HepG2 (cell line): ENCODE measurements at regions not wholly inside any gene's neighbourhood (a gene's known extent, or its start where the extent isn't known, plus 50 kb on each side); places are given as distances from the start of the nearest gene placed in this dataset.

Experiments used
- ARHGAP35 ChIP-seq: sonication (generic); formaldehyde crosslinking; IDR thresholded peaks from 2 replicates; pipeline ENCODE4 v1.9.0; 2022; ENCODE audit warnings: mild to moderate bottlenecking, inconsistent platforms, moderate library complexity, missing genetic modification reagents, borderline replicate concordance
- ARNT2 ChIP-seq: sonication (generic); formaldehyde crosslinking; IDR thresholded peaks from 2 replicates; pipeline ENCODE4 v1.8.0; 2022; ENCODE audit warnings: mild to moderate bottlenecking, low read depth, missing genetic modification reagents, moderate library complexity
- FOXP1 ChIP-seq, 2 experiments: fragments of 450-650 bp in 1 of 2; IDR thresholded peaks; 2 replicates each; pipeline ENCODE4 v1.6.1; 2017 to 2018; ENCODE audit warnings: antibody characterized with exemption in 1 of 2
- GATAD2A ChIP-seq: IDR thresholded peaks from 2 replicates; pipeline ENCODE4 v1.6.1; 2016
- HDAC1 ChIP-seq: sonication (generic); formaldehyde crosslinking; IDR thresholded peaks from 2 replicates; pipeline ENCODE4 v1.5.1; 2020; ENCODE audit warnings: mild to moderate bottlenecking, missing genetic modification reagents
- NAIF1 ChIP-seq: sonication (generic); formaldehyde crosslinking; IDR thresholded peaks from 2 replicates; pipeline ENCODE4 v1.5.0; 2020; ENCODE audit warnings: mild to moderate bottlenecking, missing genetic modification reagents, borderline replicate concordance
- REXO4 ChIP-seq: sonication (generic); formaldehyde crosslinking; IDR thresholded peaks from 2 replicates; pipeline ENCODE4 v1.8.0; 2022; ENCODE audit warnings: missing genetic modification reagents, mild to moderate bottlenecking, borderline replicate concordance
- RFXANK ChIP-seq: IDR thresholded peaks from 2 replicates; pipeline ENCODE4 v1.6.1; 2016
- SALL2 ChIP-seq: sonication (generic); formaldehyde crosslinking; IDR thresholded peaks from 2 replicates; pipeline ENCODE4 v1.8.1; 2023; ENCODE audit warnings: mild to moderate bottlenecking, missing genetic modification reagents, inconsistent platforms
- SP2 ChIP-seq: sonication (generic); formaldehyde crosslinking; IDR thresholded peaks from 2 replicates; pipeline ENCODE4 v1.5.1; 2020; ENCODE audit warnings: mild to moderate bottlenecking, missing genetic modification reagents
- TCF7 ChIP-seq: sonication (generic); IDR thresholded peaks from 2 replicates; pipeline ENCODE4 v1.6.1; 2016; ENCODE audit warnings: antibody characterized with exemption, low read depth
- ZNF121 ChIP-seq: sonication (generic); formaldehyde crosslinking; IDR thresholded peaks from 2 replicates; pipeline ENCODE4 v1.5.0; 2020; ENCODE audit warnings: mild to moderate bottlenecking, missing genetic modification reagents
- ZNF160 ChIP-seq: sonication (generic); formaldehyde crosslinking; IDR thresholded peaks from 2 replicates; pipeline ENCODE4 v1.8.0; 2022; ENCODE audit warnings: mild to moderate bottlenecking, inconsistent platforms, missing genetic modification reagents
- ZNF205 ChIP-seq: IDR thresholded peaks from 2 replicates; pipeline ENCODE4 v1.6.1; 2018; ENCODE audit warnings: missing biosample characterization, missing genetic modification reagents
- TF ChIP-seq, protein P1 (sequence below): sonication (generic); formaldehyde crosslinking; IDR thresholded peaks from 2 replicates; pipeline ENCODE4 v1.5.0; 2020; ENCODE audit warnings: missing genetic modification reagents, mild to moderate bottlenecking, borderline replicate concordance
- TF ChIP-seq, protein P2 (sequence below): sonication (generic); formaldehyde crosslinking; IDR thresholded peaks from 2 replicates; pipeline ENCODE4 v1.5.0; 2020; ENCODE audit warnings: mild to moderate bottlenecking, missing genetic modification reagents, moderate library complexity
- TF ChIP-seq, protein P3 (sequence below): sonication (generic); formaldehyde crosslinking; IDR thresholded peaks from 2 replicates; pipeline ENCODE4; 2020; ENCODE audit warnings: missing genetic modification reagents, mild to moderate bottlenecking, borderline replicate concordance

DNA sequence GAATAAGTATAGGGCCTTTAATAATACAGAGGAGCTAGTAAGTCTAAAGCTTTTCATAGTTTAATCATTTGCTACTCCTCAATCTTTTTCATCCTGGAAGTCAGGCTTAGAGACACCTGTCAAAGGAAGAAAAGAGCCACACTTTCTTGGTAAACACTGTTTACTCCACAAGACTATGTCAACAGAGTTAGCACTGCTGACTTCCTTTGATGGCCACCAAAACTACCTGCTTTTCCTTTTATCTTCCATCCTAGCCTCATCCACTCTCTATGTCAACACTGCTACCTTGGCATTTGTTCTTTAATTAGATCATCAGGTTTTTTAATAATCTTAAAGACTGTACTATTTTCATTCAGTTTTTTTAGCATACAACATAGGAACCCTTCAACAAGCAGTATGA is 106.2 kb downstream of the ELAPOR2 start (continued):
- TF ChIP-seq ARNT2 (CRISPR knock-in tag) (no peak), NAIF1 (CRISPR knock-in tag) (no peak), ARHGAP35 (CRISPR knock-in tag) (no peak), FOXP1 (IDR thresholded peaks at IDR 0.05) (no peak), FOXP1 (CRISPR knock-in tag; IDR thresholded peaks at IDR 0.05) (0 out of 2 replicates have a peak, but pooled peaks have one; percentile 45), ZNF205 (CRISPR knock-in tag) (no peak), ZNF121 (CRISPR knock-in tag) (no peak), HDAC1 (no peak), GATAD2A (0 out of 2 replicates have a peak, but pooled peaks have one; percentile 8), RFXANK (no peak), REXO4 (no peak), SP2 (no peak), ZNF160 (CRISPR knock-in tag) (no peak), SALL2 (CRISPR knock-in tag) (no peak), TCF7 (peak; percentile 59)
- TF ChIP-seq, protein P1, sequence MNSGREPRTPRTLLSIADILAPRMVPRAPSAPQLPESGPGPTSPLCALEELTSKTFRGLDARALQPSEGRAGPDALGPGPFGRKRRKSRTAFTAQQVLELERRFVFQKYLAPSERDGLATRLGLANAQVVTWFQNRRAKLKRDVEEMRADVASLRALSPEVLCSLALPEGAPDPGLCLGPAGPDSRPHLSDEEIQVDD (CRISPR knock-in tag): no peak
- TF ChIP-seq, protein P2, sequence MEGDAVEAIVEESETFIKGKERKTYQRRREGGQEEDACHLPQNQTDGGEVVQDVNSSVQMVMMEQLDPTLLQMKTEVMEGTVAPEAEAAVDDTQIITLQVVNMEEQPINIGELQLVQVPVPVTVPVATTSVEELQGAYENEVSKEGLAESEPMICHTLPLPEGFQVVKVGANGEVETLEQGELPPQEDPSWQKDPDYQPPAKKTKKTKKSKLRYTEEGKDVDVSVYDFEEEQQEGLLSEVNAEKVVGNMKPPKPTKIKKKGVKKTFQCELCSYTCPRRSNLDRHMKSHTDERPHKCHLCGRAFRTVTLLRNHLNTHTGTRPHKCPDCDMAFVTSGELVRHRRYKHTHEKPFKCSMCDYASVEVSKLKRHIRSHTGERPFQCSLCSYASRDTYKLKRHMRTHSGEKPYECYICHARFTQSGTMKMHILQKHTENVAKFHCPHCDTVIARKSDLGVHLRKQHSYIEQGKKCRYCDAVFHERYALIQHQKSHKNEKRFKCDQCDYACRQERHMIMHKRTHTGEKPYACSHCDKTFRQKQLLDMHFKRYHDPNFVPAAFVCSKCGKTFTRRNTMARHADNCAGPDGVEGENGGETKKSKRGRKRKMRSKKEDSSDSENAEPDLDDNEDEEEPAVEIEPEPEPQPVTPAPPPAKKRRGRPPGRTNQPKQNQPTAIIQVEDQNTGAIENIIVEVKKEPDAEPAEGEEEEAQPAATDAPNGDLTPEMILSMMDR (CRISPR knock-in tag): no peak
- TF ChIP-seq, protein P3, sequence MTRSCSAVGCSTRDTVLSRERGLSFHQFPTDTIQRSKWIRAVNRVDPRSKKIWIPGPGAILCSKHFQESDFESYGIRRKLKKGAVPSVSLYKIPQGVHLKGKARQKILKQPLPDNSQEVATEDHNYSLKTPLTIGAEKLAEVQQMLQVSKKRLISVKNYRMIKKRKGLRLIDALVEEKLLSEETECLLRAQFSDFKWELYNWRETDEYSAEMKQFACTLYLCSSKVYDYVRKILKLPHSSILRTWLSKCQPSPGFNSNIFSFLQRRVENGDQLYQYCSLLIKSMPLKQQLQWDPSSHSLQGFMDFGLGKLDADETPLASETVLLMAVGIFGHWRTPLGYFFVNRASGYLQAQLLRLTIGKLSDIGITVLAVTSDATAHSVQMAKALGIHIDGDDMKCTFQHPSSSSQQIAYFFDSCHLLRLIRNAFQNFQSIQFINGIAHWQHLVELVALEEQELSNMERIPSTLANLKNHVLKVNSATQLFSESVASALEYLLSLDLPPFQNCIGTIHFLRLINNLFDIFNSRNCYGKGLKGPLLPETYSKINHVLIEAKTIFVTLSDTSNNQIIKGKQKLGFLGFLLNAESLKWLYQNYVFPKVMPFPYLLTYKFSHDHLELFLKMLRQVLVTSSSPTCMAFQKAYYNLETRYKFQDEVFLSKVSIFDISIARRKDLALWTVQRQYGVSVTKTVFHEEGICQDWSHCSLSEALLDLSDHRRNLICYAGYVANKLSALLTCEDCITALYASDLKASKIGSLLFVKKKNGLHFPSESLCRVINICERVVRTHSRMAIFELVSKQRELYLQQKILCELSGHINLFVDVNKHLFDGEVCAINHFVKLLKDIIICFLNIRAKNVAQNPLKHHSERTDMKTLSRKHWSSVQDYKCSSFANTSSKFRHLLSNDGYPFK (CRISPR knock-in tag): no peak
